Keratinocyte (primary cell): ENCODE measurements at regions not wholly inside any gene's neighbourhood (a gene's known extent, or its start where the extent isn't known, plus 50 kb on each side); places are given as distances from the start of the nearest gene placed in this dataset.

ENCODE experiments used
- EZH2 ChIP-seq: IDR thresholded peaks from one replicate; pipeline ENCODE4 v1.6.1; 2012; ENCODE audit warnings: inconsistent platforms, mild to moderate bottlenecking, low read length, moderate library complexity
- TF ChIP-seq, protein P1 (sequence below), 3 experiments: IDR thresholded peaks in 1 of 3; conservative IDR thresholded peaks in 1 of 3; optimal IDR thresholded peaks in 1 of 3; 2 replicates in 2 of 3; 3 replicates in 1 of 3; pipeline versions ENCODE3 to v1.5.1; 2011; ENCODE audit warnings: low read length in 3 of 3, mild to moderate bottlenecking in 3 of 3, moderate library complexity in 2 of 3, control low read depth in 1 of 3, inconsistent platforms in 1 of 3; ENCODE audit not compliant: insufficient read depth in 2 of 3; ENCODE audit errors: extremely low read depth in 1 of 3

DNA sequence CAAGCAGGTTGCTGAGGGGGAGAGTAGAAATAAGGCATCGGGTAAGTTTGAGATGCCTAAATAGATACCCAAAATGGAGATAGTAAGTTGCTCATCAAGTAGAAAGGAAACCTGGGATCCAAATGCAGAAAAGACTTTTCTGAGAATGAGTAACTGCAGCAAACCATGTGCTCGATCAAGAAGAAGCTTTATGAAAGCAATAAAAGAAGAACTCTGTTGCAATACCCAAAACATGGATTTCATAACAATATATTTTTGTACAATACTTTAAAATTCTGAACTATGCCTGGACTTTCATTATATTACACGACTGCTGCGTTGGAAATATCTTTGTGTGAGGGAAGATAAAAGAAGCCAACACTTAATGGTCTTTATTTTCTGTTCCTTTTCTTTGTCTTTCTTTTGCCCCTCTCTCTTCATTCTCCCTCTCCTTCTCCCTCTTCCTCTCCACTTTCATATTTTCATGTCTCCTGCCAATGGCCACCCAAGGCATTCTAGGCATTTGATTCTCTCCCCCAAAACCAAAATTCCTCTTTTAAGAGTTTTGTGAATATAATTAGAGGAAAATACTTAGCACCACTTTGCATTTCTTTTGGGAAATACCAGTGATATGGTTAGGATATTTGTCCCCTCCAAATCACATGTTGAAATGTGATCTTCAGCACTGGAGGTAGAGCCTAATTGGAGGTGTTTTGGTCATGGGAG lies 257.6 kb downstream of the MREG start:
- TF ChIP-seq, protein P1, sequence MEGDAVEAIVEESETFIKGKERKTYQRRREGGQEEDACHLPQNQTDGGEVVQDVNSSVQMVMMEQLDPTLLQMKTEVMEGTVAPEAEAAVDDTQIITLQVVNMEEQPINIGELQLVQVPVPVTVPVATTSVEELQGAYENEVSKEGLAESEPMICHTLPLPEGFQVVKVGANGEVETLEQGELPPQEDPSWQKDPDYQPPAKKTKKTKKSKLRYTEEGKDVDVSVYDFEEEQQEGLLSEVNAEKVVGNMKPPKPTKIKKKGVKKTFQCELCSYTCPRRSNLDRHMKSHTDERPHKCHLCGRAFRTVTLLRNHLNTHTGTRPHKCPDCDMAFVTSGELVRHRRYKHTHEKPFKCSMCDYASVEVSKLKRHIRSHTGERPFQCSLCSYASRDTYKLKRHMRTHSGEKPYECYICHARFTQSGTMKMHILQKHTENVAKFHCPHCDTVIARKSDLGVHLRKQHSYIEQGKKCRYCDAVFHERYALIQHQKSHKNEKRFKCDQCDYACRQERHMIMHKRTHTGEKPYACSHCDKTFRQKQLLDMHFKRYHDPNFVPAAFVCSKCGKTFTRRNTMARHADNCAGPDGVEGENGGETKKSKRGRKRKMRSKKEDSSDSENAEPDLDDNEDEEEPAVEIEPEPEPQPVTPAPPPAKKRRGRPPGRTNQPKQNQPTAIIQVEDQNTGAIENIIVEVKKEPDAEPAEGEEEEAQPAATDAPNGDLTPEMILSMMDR (optimal IDR thresholded peaks at IDR 0.05 in 1 of 3, IDR thresholded peaks at IDR 0.05 in 1 of 3, conservative IDR thresholded peaks at IDR 0.05 in 1 of 3; ENCODE audit: extremely low read depth in 1 of 3, insufficient read depth in 2 of 3, low read length in 3 of 3) = no peak
- TF ChIP-seq EZH2 = no peak
